IMR-90 (cell line): ENCODE measurements at regions not wholly inside any gene's neighbourhood (a gene's known extent, or its start where the extent isn't known, plus 50 kb on each side); places are given as distances from the start of the nearest gene placed in this dataset.

ENCODE experiments used
- ATAC-seq: fragments of 200-7000 bp; cut with Tn5 transposase; 2 replicates; pipeline ENCODE4 v1.9.1; 2020; ENCODE audit warnings: low read depth, mild to moderate bottlenecking, moderate library complexity
- BruUV-seq: library from RNA; stranded (reverse); fragments of 400-500 nt; replicated peaks from 2 replicates; lab custom pipeline; 2021; lab: Mats Ljungman, UMichigan
- CTCF ChIA-PET: fragments of 300-600 bp; formaldehyde crosslinking; extraction: SDS; loops from one replicate; lab custom pipeline; 2021; ENCODE audit warnings: antibody characterized with exemption; lab: Yijun Ruan, JAX
- POLR2A ChIA-PET: fragments of 300-600 bp; sonication (Branson Sonifier 250); formaldehyde crosslinking; loops from one replicate; lab custom pipeline; 2022; ENCODE audit warnings: antibody characterized with exemption; ENCODE audit not compliant: unreplicated experiment; lab: Charles Lee
- DNase-seq: peaks from one replicate; pipeline ENCODE4 v3.0.0; 2013
- H2AFZ ChIP-seq: replicated peaks from 2 replicates; pipeline ENCODE3; 2013; ENCODE audit warnings: low read length, mild to moderate bottlenecking; ENCODE audit not compliant: poor library complexity
- H2AK5ac ChIP-seq: 2 replicates; pipeline ENCODE4 v1.6.1; 2013; ENCODE audit warnings: low read depth, low read length, inconsistent platforms
- H2AK9ac ChIP-seq: replicated peaks from 2 replicates; pipeline ENCODE3; 2013; ENCODE audit warnings: mild to moderate bottlenecking, low read depth, low read length, moderate library complexity; ENCODE audit not compliant: poor library complexity
- H2BK120ac ChIP-seq: 2 replicates; pipeline ENCODE4 v1.6.1; 2013; ENCODE audit warnings: low read depth, low read length, inconsistent platforms
- H2BK15ac ChIP-seq: 3 replicates; pipeline ENCODE4 v1.6.1; 2013; ENCODE audit warnings: low read depth, low read length, inconsistent platforms
- H2BK20ac ChIP-seq: 2 replicates; pipeline ENCODE4 v1.6.1; 2013; ENCODE audit warnings: low read depth, mild to moderate bottlenecking, inconsistent platforms, low read length, moderate library complexity
- H2BK5ac ChIP-seq: 2 replicates; pipeline ENCODE4 v1.6.1; 2013; ENCODE audit warnings: mild to moderate bottlenecking, low read depth, low read length, inconsistent platforms; ENCODE audit not compliant: poor library complexity, severe bottlenecking
- H3K14ac ChIP-seq: replicated peaks from 2 replicates; pipeline ENCODE4 v1.6.1; 2013; ENCODE audit warnings: low read depth, low read length, inconsistent platforms
- H3K18ac ChIP-seq: 2 replicates; pipeline ENCODE4 v1.6.1; 2013; ENCODE audit warnings: low read depth, low read length, control low read depth
- H3K23ac ChIP-seq: 2 replicates; pipeline ENCODE4 v1.6.1; 2013; ENCODE audit warnings: low read depth, low read length, inconsistent platforms
- H3K27ac ChIP-seq: 2 replicates; pipeline ENCODE4 v1.5.1; 2013; ENCODE audit warnings: mild to moderate bottlenecking, control low read depth, low read length; ENCODE audit not compliant: insufficient read depth
- H3K27me3 ChIP-seq: 2 replicates; pipeline ENCODE4 v1.6.1; 2013; ENCODE audit warnings: low read length; ENCODE audit not compliant: control insufficient read depth, insufficient read depth
- H3K36me3 ChIP-seq: 2 replicates; pipeline ENCODE4 v1.6.1; 2013; ENCODE audit warnings: low read length, mixed read lengths; ENCODE audit not compliant: control insufficient read depth, insufficient read depth
- H3K4ac ChIP-seq: 2 replicates; pipeline ENCODE4 v1.6.1; 2013; ENCODE audit warnings: low read depth, low read length, inconsistent platforms
- H3K4me1 ChIP-seq: 2 replicates; pipeline ENCODE4 v1.6.1; 2013; ENCODE audit warnings: low read length, mixed read lengths; ENCODE audit not compliant: control insufficient read depth, insufficient read depth
- H3K4me2 ChIP-seq: 2 replicates; pipeline ENCODE4 v1.6.1; 2013; ENCODE audit warnings: low read depth, mild to moderate bottlenecking, control low read depth, low read length, moderate library complexity
- H3K4me3 ChIP-seq: 2 replicates; pipeline ENCODE4 v1.5.1; 2013; ENCODE audit warnings: low read depth, mild to moderate bottlenecking, control low read depth, low read length, moderate library complexity; ENCODE audit not compliant: insufficient read depth
- H3K56ac ChIP-seq: 2 replicates; pipeline ENCODE4 v1.6.1; 2013; ENCODE audit warnings: low read length, inconsistent platforms; ENCODE audit not compliant: insufficient read depth; ENCODE audit errors: extremely low read depth
- H3K79me1 ChIP-seq, 2 experiments: 2 replicates each; pipeline ENCODE4 v1.6.1; 2013; ENCODE audit warnings: low read length in 2 of 2, inconsistent platforms in 1 of 2, low read depth in 1 of 2
- H3K9ac ChIP-seq: 2 replicates; pipeline ENCODE4 v1.6.1; 2013; ENCODE audit warnings: low read depth, low read length, control low read depth
- H3K9me1 ChIP-seq: 2 replicates; pipeline ENCODE4 v1.6.1; 2013; ENCODE audit warnings: low read length, inconsistent platforms; ENCODE audit not compliant: insufficient read depth
- H3K9me3 ChIP-seq: 2 replicates; pipeline ENCODE4 v1.6.1; 2013; ENCODE audit warnings: low read length; ENCODE audit not compliant: control insufficient read depth, insufficient read depth
- H4K20me1 ChIP-seq: 2 replicates; pipeline ENCODE4 v1.6.1; 2013; ENCODE audit warnings: low read length, inconsistent platforms; ENCODE audit not compliant: insufficient read depth
- H4K5ac ChIP-seq: 2 replicates; pipeline ENCODE4 v1.6.1; 2013; ENCODE audit warnings: mild to moderate bottlenecking, low read depth, low read length, control low read depth
- H4K8ac ChIP-seq, 2 experiments: 2 replicates each; pipeline ENCODE4 v1.6.1; 2013; ENCODE audit warnings: low read depth in 2 of 2, low read length in 2 of 2, control low read depth in 1 of 2, inconsistent platforms in 1 of 2
- H4K91ac ChIP-seq: 2 replicates; pipeline ENCODE4 v1.6.1; 2013; ENCODE audit warnings: low read depth, low read length, inconsistent platforms; ENCODE audit not compliant: insufficient read depth
- BHLHE40 ChIP-seq: fragments of 150-350 bp; IDR thresholded peaks from 2 replicates; pipeline ENCODE4 v1.6.1; 2016; ENCODE audit warnings: mild to moderate bottlenecking, low read depth, low read length
- FOS ChIP-seq: fragments of 150-350 bp; IDR thresholded peaks from 2 replicates; pipeline ENCODE4 v1.6.1; 2016; ENCODE audit warnings: low read depth, low read length
- MAFK ChIP-seq: IDR thresholded peaks from 2 replicates; pipeline ENCODE4 v1.6.1; 2012; ENCODE audit warnings: low read depth, low read length, improper control_type of control experiment
- MAZ ChIP-seq: IDR thresholded peaks from 2 replicates; pipeline ENCODE4 v1.6.1; 2012; ENCODE audit warnings: low read depth, mild to moderate bottlenecking, low read length, improper control_type of control experiment, moderate library complexity, borderline replicate concordance
- NFE2L2 ChIP-seq: fragments of 150-350 bp; IDR thresholded peaks from 2 replicates; pipeline ENCODE4 v1.6.1; 2016; ENCODE audit warnings: low read depth, mild to moderate bottlenecking, low read length
- POLR2A ChIP-seq: IDR thresholded peaks from 2 replicates; pipeline ENCODE4 v1.6.1; 2012; ENCODE audit warnings: mild to moderate bottlenecking, low read depth, low read length
- RAD21 ChIP-seq: IDR thresholded peaks from 2 replicates; pipeline ENCODE4 v1.6.1; 2012; ENCODE audit warnings: low read length, improper control_type of control experiment
- RFX5 ChIP-seq: IDR thresholded peaks from 2 replicates; pipeline ENCODE4 v1.8.0; 2012; ENCODE audit warnings: low read depth, mild to moderate bottlenecking, low read length, moderate library complexity
- WGBS, 2 experiments: methylation state at CpG; one replicate each; pipeline versions ENCODE4 v1.1.5 to v1.1.7; 2013; ENCODE audit warnings: missing lambda C conversion rate in 2 of 2; ENCODE audit not compliant: insufficient read length in 1 of 2; ENCODE audit errors: extremely low coverage in 2 of 2; 5-methylcytosine and 5-hydroxymethylcytosine counted together
- dilution Hi-C: fragments of 300-500 bp; cut with HindIII; formaldehyde crosslinking; loops from one replicate; pipeline ENCODE4 v1.14.3; 2018; ENCODE audit warnings: low sequenced_read_pairs; ENCODE audit not compliant: unreplicated experiment
- in situ Hi-C: fragments of 300-500 bp; cut with MboI; formaldehyde crosslinking; loops from 3 replicates; pipeline ENCODE4 v1.14.3; 2019; ENCODE audit warnings: low sequenced_read_pairs, inconsistent platforms, mixed read lengths
- intact Hi-C: fragments of 100-400 bp; cut with micrococcal nuclease; formaldehyde crosslinking; loops from 2 replicates; pipeline ENCODE4 v1.10.0; 2022

DNA sequence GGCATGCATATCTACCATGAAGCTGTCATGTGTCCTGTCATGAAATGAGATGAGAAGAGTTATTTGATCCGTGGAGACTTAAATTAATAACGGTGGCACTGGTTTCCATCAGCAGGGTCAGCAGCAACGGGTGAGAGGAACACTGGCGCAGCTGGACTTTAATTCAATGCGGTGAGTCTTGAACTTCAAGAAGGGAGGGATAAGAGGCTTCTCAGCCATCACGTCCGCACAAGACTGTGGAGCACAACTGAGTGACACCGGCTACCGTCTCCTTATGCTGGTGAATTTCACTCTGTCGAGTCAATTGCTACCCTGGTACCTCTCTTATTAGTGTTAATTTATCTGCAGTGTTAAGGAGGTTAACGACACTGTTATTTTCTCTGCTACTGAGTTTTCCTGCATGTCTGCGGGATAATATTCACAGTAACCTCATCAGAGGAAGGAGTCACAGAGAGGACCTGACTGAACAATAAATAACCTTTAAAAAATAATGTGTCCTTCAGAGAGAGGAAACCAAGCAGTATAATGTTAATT, 236.8 kb downstream of the EPHA4 start:
- no peak for TF ChIP-seq RFX5
- TF ChIP-seq BHLHE40, result no peak
- TF ChIP-seq FOS, result no peak
- TF ChIP-seq MAFK, result no peak
- no peak for TF ChIP-seq NFE2L2
- TF ChIP-seq POLR2A, result no peak
- no peak for TF ChIP-seq RAD21
- no peak for TF ChIP-seq MAZ
- H3K9me3 ChIP-seq, result no peaks in the 10 kb centered on the region
- H2BK120ac ChIP-seq, result no peak overlapping the region
- no peaks in the 10 kb centered on the region for H3K79me1 ChIP-seq
- in situ Hi-C loops (no loop called here), intact Hi-C loops (no loop called here), dilution Hi-C loops (no loop called here)
- no TSS peak for BruUV-seq
- H4K91ac ChIP-seq, result no peak overlapping the region
- no peak overlapping the region for H2BK15ac ChIP-seq
- H2AK9ac ChIP-seq, result no peak overlapping the region
- no peaks in the 10 kb centered on the region for H3K36me3 ChIP-seq
- no peaks in the 10 kb centered on the region; the same call in 1 of the 2 replicates for H3K27me3 ChIP-seq
- H4K20me1 ChIP-seq, result no peaks in the 10 kb centered on the region
- ChIA-PET POLR2A (no interaction called here), CTCF (no interaction called here)
- H4K8ac ChIP-seq, result no peak overlapping the region
- DNase-seq, result no peak
- H2BK5ac ChIP-seq, result no peak overlapping the region
- no peak overlapping the region for H3K4ac ChIP-seq
- no peak overlapping the region for H3K9ac ChIP-seq
- H4K5ac ChIP-seq, result no peak overlapping the region
- H2BK20ac ChIP-seq, result no peak overlapping the region
- no peak overlapping the region for H3K18ac ChIP-seq
- no peak overlapping the region for H3K14ac ChIP-seq
- H2AK5ac ChIP-seq, result no peak overlapping the region
- H3K4me2 ChIP-seq, result no peak overlapping the region
- H3K4me3 ChIP-seq, result no peak overlapping the region
- ATAC-seq, result no peak
- no peak overlapping the region for H3K56ac ChIP-seq
- 40% methylated on average over 1 of the region's 12 CpGs; no CpG with 5 or more reads in 1 of the 2 experiments for WGBS, 2 experiments
- no peaks in the 10 kb centered on the region for H3K9me1 ChIP-seq
- no peak overlapping the region for H3K23ac ChIP-seq
- H3K4me1 ChIP-seq, result no peaks in the 10 kb centered on the region
- H2AFZ ChIP-seq, result no peak overlapping the region
- no peak overlapping the region for H3K27ac ChIP-seq
